Spinal cord (tissue), 9 donors: ENCODE measurements at regions not wholly inside any gene's neighbourhood (a gene's known extent, or its start where the extent isn't known, plus 50 kb on each side); places are given as distances from the start of the nearest gene placed in this dataset.

ENCODE experiments used
- DNase-seq, 6 donors: peaks; one replicate each; pipeline versions ENCODE4 v3.0.0 to v3.0.0-alpha.2; 2013 to 2015; ENCODE audit warnings: low spot score in 6 of 6, low read depth in 4 of 6
- H3K27ac ChIP-seq: one replicate; pipeline ENCODE4 v1.5.1; 2013; ENCODE audit warnings: low read depth, low read length, control low read depth
- H3K27me3 ChIP-seq: one replicate; pipeline ENCODE4 v1.6.1; 2013; ENCODE audit warnings: low read length; ENCODE audit not compliant: control insufficient read depth, insufficient read depth
- H3K36me3 ChIP-seq: one replicate; pipeline ENCODE4 v1.6.1; 2013; ENCODE audit warnings: low read length; ENCODE audit not compliant: control insufficient read depth, insufficient read depth
- H3K4me1 ChIP-seq: one replicate; pipeline ENCODE4 v1.6.1; 2013; ENCODE audit warnings: low read length; ENCODE audit not compliant: control insufficient read depth, insufficient read depth
- H3K4me3 ChIP-seq: one replicate; pipeline ENCODE4 v1.5.1; 2013; ENCODE audit warnings: low read depth, low read length, control low read depth
- H3K9me3 ChIP-seq: one replicate; pipeline ENCODE4 v1.6.1; 2013; ENCODE audit warnings: low read length; ENCODE audit not compliant: control insufficient read depth, insufficient read depth
- WGBS: methylation state at CpG from one replicate; pipeline ENCODE4 v1.1.5; 2013; ENCODE audit warnings: missing lambda C conversion rate; ENCODE audit not compliant: insufficient coverage; 5-methylcytosine and 5-hydroxymethylcytosine counted together
- donor health status: healthy.

- H3K27me3 ChIP-seq = no peaks in the 10 kb centered on the region
- WGBS = 40% methylated on average over 1 of the region's 5 CpGs
- H3K27ac ChIP-seq = no peak overlapping the region
- no peaks in the 10 kb centered on the region for H3K9me3 ChIP-seq
- no peak for DNase-seq
- H3K36me3 ChIP-seq = no peaks in the 10 kb centered on the region
- H3K4me1 ChIP-seq = no peaks in the 10 kb centered on the region
- no peak overlapping the region for H3K4me3 ChIP-seq
Observed at GRCh38 chr4:185932491-185932890, 120.5 kb upstream of the SORBS2 start.

GRCh38 chr4:185933078-185933581 is 121.1 kb upstream of the SORBS2 start:
- no peak for DNase-seq
- H3K36me3 ChIP-seq = no peaks in the 10 kb centered on the region
- no peaks in the 10 kb centered on the region for H3K9me3 ChIP-seq
- no peaks in the 10 kb centered on the region for H3K27me3 ChIP-seq
- no peak overlapping the region for H3K27ac ChIP-seq
- no peak overlapping the region for H3K4me3 ChIP-seq
- 85% methylated on average over 3 of the region's 8 CpGs for WGBS
- H3K4me1 ChIP-seq = no peaks in the 10 kb centered on the region

GRCh38 chr4:185936650-185937376 is 124.8 kb upstream of the SORBS2 start:
- H3K4me3 ChIP-seq = no peak overlapping the region
- no peaks in the 10 kb centered on the region for H3K4me1 ChIP-seq
- no peak overlapping the region for H3K27ac ChIP-seq
- 70% methylated on average over 5 of the region's 10 CpGs for WGBS
- H3K9me3 ChIP-seq = no peaks in the 10 kb centered on the region
- no peaks in the 10 kb centered on the region for H3K27me3 ChIP-seq
- no peak for DNase-seq
- no peaks in the 10 kb centered on the region for H3K36me3 ChIP-seq

GRCh38 chr4:185938654-185939053 is 126.7 kb upstream of the SORBS2 start:
- 63% methylated on average over 5 of the region's 8 CpGs for WGBS
- DNase-seq = peak in 1 of 6 donors; percentile 53
- no peaks in the 10 kb centered on the region for H3K27me3 ChIP-seq
- H3K4me1 ChIP-seq = no peaks in the 10 kb centered on the region
- H3K9me3 ChIP-seq = no peaks in the 10 kb centered on the region
- H3K27ac ChIP-seq = no peak overlapping the region
- no peaks in the 10 kb centered on the region for H3K36me3 ChIP-seq
- H3K4me3 ChIP-seq = no peak overlapping the region

- Histone ChIP-seq H3K4me1 (no peaks in the 10 kb centered on the region), H3K27ac (no peak overlapping the region), H3K36me3 (no peaks in the 10 kb centered on the region), H3K4me3 (no peak overlapping the region), H3K9me3 (no peaks in the 10 kb centered on the region), H3K27me3 (no peaks in the 10 kb centered on the region)
- DNase-seq = no peak
- WGBS = 87% methylated on average over 2 of the region's 6 CpGs
Observed at GRCh38 chr4:185941461-185941860, 127.5 kb upstream of the TLR3 start.

- Histone ChIP-seq H3K4me3 (no peak overlapping the region), H3K4me1 (no peaks in the 10 kb centered on the region), H3K36me3 (no peaks in the 10 kb centered on the region), H3K27me3 (no peaks in the 10 kb centered on the region), H3K27ac (no peak overlapping the region), H3K9me3 (no peaks in the 10 kb centered on the region)
- no peak for DNase-seq
- WGBS = no CpG with 5 or more reads among the region's 1 CpG
Observed at GRCh38 chr4:185945252-185945651, 123.7 kb upstream of the TLR3 start.

- H3K4me1 ChIP-seq = no peaks in the 10 kb centered on the region
- no peaks in the 10 kb centered on the region for H3K36me3 ChIP-seq
- H3K9me3 ChIP-seq = no peaks in the 10 kb centered on the region
- H3K4me3 ChIP-seq = no peak overlapping the region
- WGBS = 87% methylated on average over 2 of the region's 3 CpGs
- DNase-seq = no peak
- H3K27ac ChIP-seq = no peak overlapping the region
- no peaks in the 10 kb centered on the region for H3K27me3 ChIP-seq
Observed at GRCh38 chr4:185945906-185946305, 123.0 kb upstream of the TLR3 start.

- no peaks in the 10 kb centered on the region for H3K4me1 ChIP-seq
- H3K36me3 ChIP-seq = no peaks in the 10 kb centered on the region
- H3K27me3 ChIP-seq = no peaks in the 10 kb centered on the region
- WGBS = 100% methylated on average over 1 of the region's 5 CpGs
- H3K9me3 ChIP-seq = no peaks in the 10 kb centered on the region
- H3K4me3 ChIP-seq = no peak overlapping the region
- H3K27ac ChIP-seq = no peak overlapping the region
- DNase-seq = peak in 1 of 6 donors; percentile 55
Observed at GRCh38 chr4:185950891-185951290, 118.1 kb upstream of the TLR3 start.

GRCh38 chr4:185955151-185955770 is 113.7 kb upstream of the TLR3 start:
- no peak overlapping the region for H3K27ac ChIP-seq
- no peaks in the 10 kb centered on the region for H3K9me3 ChIP-seq
- WGBS = 8% methylated on average over 2 of the region's 7 CpGs
- DNase-seq = peak in 2 of 6 donors; percentile 64 to 85
- H3K4me3 ChIP-seq = peak overlapping the region; percentile 29
- no peaks in the 10 kb centered on the region for H3K4me1 ChIP-seq
- H3K36me3 ChIP-seq = no peaks in the 10 kb centered on the region
- no peaks in the 10 kb centered on the region for H3K27me3 ChIP-seq
